Testis (tissue), 2 donors: ENCODE measurements at regions not wholly inside any gene's neighbourhood (a gene's known extent, or its start where the extent isn't known, plus 50 kb on each side); places are given as distances from the start of the nearest gene placed in this dataset.

ENCODE experiments used
- DNase-seq: peaks from one replicate; pipeline ENCODE4 v3.0.0-alpha.2; 2019
- H3K27ac ChIP-seq, 2 donors: fragments of 200-600 bp; sonication (generic); one replicate each; pipeline ENCODE4 v1.5.1; 2019
- H3K27me3 ChIP-seq: fragments of 200-600 bp; sonication (generic); one replicate; pipeline ENCODE4 v1.5.1; 2019
- H3K36me3 ChIP-seq: fragments of 200-600 bp; sonication (generic); one replicate; pipeline ENCODE4 v1.5.1; 2017; ENCODE audit warnings: low read depth; ENCODE audit errors: missing control alignments
- H3K4me1 ChIP-seq: fragments of 200-600 bp; sonication (generic); one replicate; pipeline ENCODE4 v1.5.1; 2019
- H3K4me3 ChIP-seq, 2 donors: fragments of 200-600 bp; sonication (generic); one replicate each; pipeline ENCODE4 v1.5.1; 2017 to 2019
- H3K9me3 ChIP-seq: fragments of 200-600 bp; sonication (generic); one replicate; pipeline ENCODE4 v1.5.1; 2017
- CTCF ChIP-seq, 3 experiments: fragments of 450-650 bp in 2 of 3; fragments of 200-600 bp in 1 of 3; sonication (generic) in 1 of 3; IDR thresholded peaks; one replicate each; pipeline ENCODE4 v1.5.1; 2016 to 2019; ENCODE audit warnings: antibody characterized with exemption in 3 of 3, mild to moderate bottlenecking in 2 of 3, moderate library complexity in 1 of 3
- POLR2A ChIP-seq: fragments of 450-650 bp; IDR thresholded peaks from one replicate; pipeline ENCODE4 v1.6.1; 2017; ENCODE audit warnings: antibody characterized with exemption, mild to moderate bottlenecking, moderate library complexity
- WGBS, 2 donors: methylation state at CpG; one replicate each; pipeline ENCODE4 v1.1.5; 2018; 5-methylcytosine and 5-hydroxymethylcytosine counted together
- intact Hi-C: fragments of 100-400 bp; cut with DNase I; formaldehyde crosslinking; loops from one replicate; pipeline ENCODE4 v1.15.1; 2023; ENCODE audit warnings: low total_unique reads

- H3K9me3 ChIP-seq: no peaks in the 10 kb centered on the region
- TF ChIP-seq CTCF (IDR thresholded peaks at IDR 0.05) (no peak), POLR2A (no peak)
- intact Hi-C loops: no loop called here
- no peak for DNase-seq
- no peaks in the 10 kb centered on the region for H3K4me1 ChIP-seq
- no peak overlapping the region for H3K27ac ChIP-seq
- WGBS, 2 donors: 60 to 73% methylated on average over 3 of the region's 3 CpGs
- H3K27me3 ChIP-seq: no peaks in the 10 kb centered on the region
- no peaks in the 10 kb centered on the region for H3K36me3 ChIP-seq
- H3K4me3 ChIP-seq: no peak overlapping the region
Measured at GRCh38 chr10:120069700-120070099, 177.2 kb downstream of the SEC23IP start.

- intact Hi-C loops: no loop called here
- 84 to 85% methylated on average over 5 of the region's 5 CpGs for whole genome bisulfite sequencing, 2 donors
Measured at GRCh38 chr10:120075349-120075748, 182.8 kb downstream of the SEC23IP start.

GRCh38 chr10:120076996-120077706 lies 184.6 kb downstream of the SEC23IP start:
- intact Hi-C loops: no loop called here
- no peaks in the 10 kb centered on the region for H3K4me1 ChIP-seq
- TF ChIP-seq POLR2A (no peak), CTCF (IDR thresholded peaks at IDR 0.05) (no peak)
- H3K36me3 ChIP-seq: no peaks in the 10 kb centered on the region
- 37 to 63% methylated on average over 11 of the region's 11 CpGs for WGBS, 2 donors
- no peaks in the 10 kb centered on the region for H3K27me3 ChIP-seq
- DNase-seq: no peak
- no peak overlapping the region for H3K27ac ChIP-seq
- no peak overlapping the region for H3K4me3 ChIP-seq
- H3K9me3 ChIP-seq: no peaks in the 10 kb centered on the region

More at GRCh38 chr10:120075349-120075748, 182.8 kb downstream of the SEC23IP start:
- TF ChIP-seq POLR2A (no peak), CTCF (IDR thresholded peaks at IDR 0.05) (no peak)
- Histone ChIP-seq H3K4me3 (no peak overlapping the region), H3K4me1 (no peaks in the 10 kb centered on the region), H3K36me3 (no peaks in the 10 kb centered on the region), H3K27ac (no peak overlapping the region), H3K27me3 (no peaks in the 10 kb centered on the region), H3K9me3 (no peaks in the 10 kb centered on the region)
- no peak for DNase-seq

GRCh38 chr10:120077707-120078492 lies 185.4 kb downstream of the SEC23IP start:
- no peaks in the 10 kb centered on the region for H3K4me1 ChIP-seq
- no peaks in the 10 kb centered on the region for H3K36me3 ChIP-seq
- no peak for DNase-seq
- TF ChIP-seq CTCF (IDR thresholded peaks at IDR 0.05) (no peak), POLR2A (no peak)
- H3K4me3 ChIP-seq: no peak overlapping the region
- intact Hi-C loops: no loop called here
- no peaks in the 10 kb centered on the region for H3K27me3 ChIP-seq
- no peak overlapping the region for H3K27ac ChIP-seq
- 34 to 53% methylated on average over 14 of the region's 14 CpGs for whole genome bisulfite sequencing, 2 donors
- H3K9me3 ChIP-seq: no peaks in the 10 kb centered on the region
